ENCODE measurements at regions not wholly inside any gene's neighbourhood (a gene's known extent, or its start where the extent isn't known, plus 50 kb on each side); places are given as distances from the start of the nearest gene placed in this dataset.

GRCh38 chr5:125970631-125971307 lies 452.4 kb upstream of the GRAMD2B start:
- TF ChIP-seq CTCF (IDR thresholded peaks at IDR 0.05; ENCODE audit: low read length, missing control alignments), result no peak
- no peak overlapping the region for H3K4me3 ChIP-seq (replicated peaks; ENCODE audit: low read depth, low read length)
- no peak for DNase-seq (ENCODE audit: low read depth)

GRCh38 chr5:125972706-125973105 lies 450.5 kb upstream of the GRAMD2B start:
- no peak overlapping the region for H3K4me3 ChIP-seq (replicated peaks; ENCODE audit: low read depth, low read length)
- no peak for DNase-seq (ENCODE audit: low read depth)
- no peak for TF ChIP-seq CTCF (IDR thresholded peaks at IDR 0.05; ENCODE audit: low read length, missing control alignments)

DNA sequence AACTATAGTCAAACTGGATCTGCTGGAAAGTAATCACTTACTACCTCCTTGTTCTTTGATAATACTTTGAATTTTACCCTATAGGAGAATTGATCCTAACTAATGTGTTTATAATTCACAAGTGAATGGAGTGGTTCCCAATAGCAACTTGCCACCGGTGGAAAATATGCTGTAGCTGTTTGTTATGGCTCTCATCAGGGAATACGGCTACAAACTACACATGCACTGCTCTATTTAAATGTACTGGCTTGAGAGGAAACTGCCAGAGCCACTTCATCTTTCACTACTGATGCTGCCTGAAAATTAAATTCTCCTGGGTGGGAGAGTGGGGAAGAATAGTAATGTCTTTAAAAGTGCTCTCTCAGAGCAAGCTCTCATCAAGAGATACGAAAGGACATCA lies 448.5 kb upstream of the GRAMD2B start:
- no peak for DNase-seq (ENCODE audit: low read depth)
- no peak for TF ChIP-seq CTCF (IDR thresholded peaks at IDR 0.05; ENCODE audit: low read length, missing control alignments)
- no peak overlapping the region for H3K4me3 ChIP-seq (replicated peaks; ENCODE audit: low read depth, low read length)

DNA sequence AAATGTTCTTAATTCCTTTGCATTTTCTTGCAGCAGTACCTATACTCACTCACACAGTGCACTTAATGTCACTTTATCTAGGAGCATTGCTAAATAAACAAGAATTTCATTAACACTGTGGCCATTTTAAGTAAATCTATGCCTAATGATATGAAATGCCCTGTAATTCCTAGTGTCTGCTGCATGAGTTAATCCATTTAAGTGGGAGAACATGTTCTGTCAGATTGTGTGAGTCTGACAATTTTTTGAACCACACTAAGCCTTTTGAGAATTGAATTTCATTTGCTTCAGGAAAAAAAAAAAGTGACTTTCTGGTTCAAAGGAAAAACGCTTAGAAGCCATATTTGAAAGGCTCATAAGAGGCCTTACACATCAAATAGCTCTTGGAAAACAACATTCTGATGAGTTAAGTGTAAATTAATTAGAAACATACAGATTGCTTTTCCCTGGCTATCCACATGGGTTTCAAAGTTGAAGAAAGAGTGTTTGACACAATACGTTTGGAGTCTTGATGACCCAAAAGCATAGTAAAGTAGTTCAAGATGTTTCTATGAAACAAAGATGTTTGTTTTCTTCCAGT lies 446.7 kb upstream of the GRAMD2B start:
- DNase-seq (ENCODE audit: low read depth), result no peak
- no peak overlapping the region for H3K4me3 ChIP-seq (replicated peaks; ENCODE audit: low read depth, low read length)
- TF ChIP-seq CTCF (IDR thresholded peaks at IDR 0.05; ENCODE audit: low read length, missing control alignments), result no peak

DNA sequence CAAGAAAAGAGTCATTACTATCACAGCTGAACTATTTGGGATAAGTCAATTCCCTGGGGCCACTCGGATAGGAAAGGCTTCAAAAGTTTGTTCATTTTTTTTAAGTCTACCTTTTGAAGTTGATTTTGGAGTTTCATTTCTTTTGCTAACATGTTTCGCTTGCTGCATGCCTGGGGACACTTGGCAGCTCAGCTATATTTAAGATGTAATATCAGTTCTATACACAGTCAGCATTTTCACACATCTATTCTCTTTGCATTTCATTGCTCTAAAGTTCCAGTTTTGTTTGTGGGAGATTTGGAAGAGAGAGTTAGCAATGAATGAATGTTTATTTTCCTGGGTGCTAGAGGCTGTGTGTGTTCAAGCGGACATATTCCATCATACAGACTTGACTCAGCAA lies 445.2 kb upstream of the GRAMD2B start:
- TF ChIP-seq CTCF (IDR thresholded peaks at IDR 0.05; ENCODE audit: low read length, missing control alignments), result no peak
- no peak overlapping the region for H3K4me3 ChIP-seq (replicated peaks; ENCODE audit: low read depth, low read length)
- DNase-seq (ENCODE audit: low read depth), result no peak

DNA sequence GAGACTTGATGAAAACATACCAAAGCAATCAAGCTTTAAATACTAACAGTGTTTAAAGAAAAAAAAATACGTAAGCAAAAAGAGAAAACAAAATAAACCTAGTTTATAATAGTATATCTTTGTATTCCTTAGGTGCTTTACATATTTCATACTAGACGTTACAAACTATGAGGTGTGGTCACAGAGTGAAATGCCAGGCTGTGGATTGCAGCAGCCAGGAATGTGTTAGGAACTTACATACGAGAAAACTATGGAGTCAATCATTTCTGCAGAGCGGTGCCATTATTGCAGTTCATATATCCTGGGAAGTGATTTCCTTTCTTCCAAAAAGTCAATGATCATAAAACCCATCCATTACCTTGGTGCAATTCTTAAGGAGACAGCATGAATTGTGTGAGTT lies 443.6 kb upstream of the GRAMD2B start:
- H3K4me3 ChIP-seq (replicated peaks; ENCODE audit: low read depth, low read length), result no peak overlapping the region
- no peak for TF ChIP-seq CTCF (IDR thresholded peaks at IDR 0.05; ENCODE audit: low read length, missing control alignments)
- no peak for DNase-seq (ENCODE audit: low read depth)

GRCh38 chr5:125981016-125981415 lies 442.2 kb upstream of the GRAMD2B start:
- no peak overlapping the region for H3K4me3 ChIP-seq (replicated peaks; ENCODE audit: low read depth, low read length)
- no peak for TF ChIP-seq CTCF (IDR thresholded peaks at IDR 0.05; ENCODE audit: low read length, missing control alignments)

More at GRCh38 chr5:125981016-125981415, 442.2 kb upstream of the GRAMD2B start:
- DNase-seq (ENCODE audit: low read depth), result no peak
